Panc1 (cell line): ENCODE measurements at regions not wholly inside any gene's neighbourhood (a gene's known extent, or its start where the extent isn't known, plus 50 kb on each side); places are given as distances from the start of the nearest gene placed in this dataset.

Source experiments
- POLR2AphosphoS5 ChIP-seq: IDR thresholded peaks from 2 replicates; pipeline ENCODE4 v1.6.1; 2012; ENCODE audit warnings: mild to moderate bottlenecking, low read depth, low read length, moderate library complexity
- SIN3A ChIP-seq: IDR thresholded peaks from 2 replicates; pipeline ENCODE4 v1.6.1; 2012; ENCODE audit warnings: low read depth, mild to moderate bottlenecking, low read length, moderate library complexity, borderline replicate concordance; ENCODE audit not compliant: insufficient read depth
- TF ChIP-seq, protein P1 (sequence below): fragments of 450-650 bp; IDR thresholded peaks from 2 replicates; pipeline ENCODE4 v1.5.1; 2017; ENCODE audit warnings: mild to moderate bottlenecking
- TF ChIP-seq, protein P2 (sequence below), 2 experiments: IDR thresholded peaks; 2 replicates each; pipeline ENCODE4 v1.6.1; 2011 to 2012; ENCODE audit warnings: low read depth in 2 of 2, control low read depth in 1 of 2, low read length in 1 of 2, mild to moderate bottlenecking in 1 of 2, moderate library complexity in 1 of 2; ENCODE audit not compliant: insufficient read depth in 1 of 2

DNA sequence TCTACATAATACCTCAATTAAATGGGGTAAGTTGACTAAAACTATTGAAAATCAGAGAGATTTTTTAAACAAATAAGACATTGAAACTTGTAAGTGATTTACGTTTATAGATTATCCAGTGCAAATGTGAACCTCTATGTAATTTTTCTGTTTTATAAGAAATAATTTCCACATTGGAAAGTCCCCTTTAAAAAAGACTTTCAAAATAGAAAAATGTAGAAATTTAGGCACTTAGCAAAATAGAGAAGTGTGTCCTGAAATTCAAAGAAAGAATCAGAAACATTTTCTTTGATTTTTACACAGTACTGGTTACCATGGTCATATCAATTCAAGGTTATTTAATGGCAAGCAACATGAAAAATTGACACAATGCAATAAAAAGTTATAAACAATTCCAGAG lies 290.9 kb upstream of the GPR149 start:
- TF ChIP-seq POLR2AphosphoS5, result no peak
- TF ChIP-seq, protein P1, sequence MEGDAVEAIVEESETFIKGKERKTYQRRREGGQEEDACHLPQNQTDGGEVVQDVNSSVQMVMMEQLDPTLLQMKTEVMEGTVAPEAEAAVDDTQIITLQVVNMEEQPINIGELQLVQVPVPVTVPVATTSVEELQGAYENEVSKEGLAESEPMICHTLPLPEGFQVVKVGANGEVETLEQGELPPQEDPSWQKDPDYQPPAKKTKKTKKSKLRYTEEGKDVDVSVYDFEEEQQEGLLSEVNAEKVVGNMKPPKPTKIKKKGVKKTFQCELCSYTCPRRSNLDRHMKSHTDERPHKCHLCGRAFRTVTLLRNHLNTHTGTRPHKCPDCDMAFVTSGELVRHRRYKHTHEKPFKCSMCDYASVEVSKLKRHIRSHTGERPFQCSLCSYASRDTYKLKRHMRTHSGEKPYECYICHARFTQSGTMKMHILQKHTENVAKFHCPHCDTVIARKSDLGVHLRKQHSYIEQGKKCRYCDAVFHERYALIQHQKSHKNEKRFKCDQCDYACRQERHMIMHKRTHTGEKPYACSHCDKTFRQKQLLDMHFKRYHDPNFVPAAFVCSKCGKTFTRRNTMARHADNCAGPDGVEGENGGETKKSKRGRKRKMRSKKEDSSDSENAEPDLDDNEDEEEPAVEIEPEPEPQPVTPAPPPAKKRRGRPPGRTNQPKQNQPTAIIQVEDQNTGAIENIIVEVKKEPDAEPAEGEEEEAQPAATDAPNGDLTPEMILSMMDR, result no peak
- TF ChIP-seq, protein P2, sequence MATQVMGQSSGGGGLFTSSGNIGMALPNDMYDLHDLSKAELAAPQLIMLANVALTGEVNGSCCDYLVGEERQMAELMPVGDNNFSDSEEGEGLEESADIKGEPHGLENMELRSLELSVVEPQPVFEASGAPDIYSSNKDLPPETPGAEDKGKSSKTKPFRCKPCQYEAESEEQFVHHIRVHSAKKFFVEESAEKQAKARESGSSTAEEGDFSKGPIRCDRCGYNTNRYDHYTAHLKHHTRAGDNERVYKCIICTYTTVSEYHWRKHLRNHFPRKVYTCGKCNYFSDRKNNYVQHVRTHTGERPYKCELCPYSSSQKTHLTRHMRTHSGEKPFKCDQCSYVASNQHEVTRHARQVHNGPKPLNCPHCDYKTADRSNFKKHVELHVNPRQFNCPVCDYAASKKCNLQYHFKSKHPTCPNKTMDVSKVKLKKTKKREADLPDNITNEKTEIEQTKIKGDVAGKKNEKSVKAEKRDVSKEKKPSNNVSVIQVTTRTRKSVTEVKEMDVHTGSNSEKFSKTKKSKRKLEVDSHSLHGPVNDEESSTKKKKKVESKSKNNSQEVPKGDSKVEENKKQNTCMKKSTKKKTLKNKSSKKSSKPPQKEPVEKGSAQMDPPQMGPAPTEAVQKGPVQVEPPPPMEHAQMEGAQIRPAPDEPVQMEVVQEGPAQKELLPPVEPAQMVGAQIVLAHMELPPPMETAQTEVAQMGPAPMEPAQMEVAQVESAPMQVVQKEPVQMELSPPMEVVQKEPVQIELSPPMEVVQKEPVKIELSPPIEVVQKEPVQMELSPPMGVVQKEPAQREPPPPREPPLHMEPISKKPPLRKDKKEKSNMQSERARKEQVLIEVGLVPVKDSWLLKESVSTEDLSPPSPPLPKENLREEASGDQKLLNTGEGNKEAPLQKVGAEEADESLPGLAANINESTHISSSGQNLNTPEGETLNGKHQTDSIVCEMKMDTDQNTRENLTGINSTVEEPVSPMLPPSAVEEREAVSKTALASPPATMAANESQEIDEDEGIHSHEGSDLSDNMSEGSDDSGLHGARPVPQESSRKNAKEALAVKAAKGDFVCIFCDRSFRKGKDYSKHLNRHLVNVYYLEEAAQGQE (IDR thresholded peaks at IDR 0.05; ENCODE audit: insufficient read depth in 1 of 2, low read depth in 2 of 2, low read length in 1 of 2), result no peak
- no peak for TF ChIP-seq SIN3A
